GM21576 (cell line): ENCODE measurements at regions not wholly inside any gene's neighbourhood (a gene's known extent, or its start where the extent isn't known, plus 50 kb on each side); places are given as distances from the start of the nearest gene placed in this dataset.

Source experiments
- ATAC-seq: cut with Tn5 transposase; IDR thresholded peaks from one replicate; pipeline ENCODE4 v1.9.1; 2021; ENCODE audit warnings: mild to moderate bottlenecking, moderate library complexity; ENCODE audit not compliant: unreplicated experiment

- ATAC-seq = no peak
Measured at GRCh38 chr12:87930033-87930432, 99.2 kb downstream of the C12orf50 start.

GRCh38 chr12:87929346-87929745 is 99.9 kb downstream of the C12orf50 start:
- ATAC-seq = no peak

- no peak for ATAC-seq
Measured at GRCh38 chr12:87928031-87928430, 101.2 kb downstream of the C12orf50 start.

GRCh38 chr12:87925021-87925420 is 104.2 kb downstream of the C12orf50 start:
- no peak for ATAC-seq

- ATAC-seq = no peak
Measured at GRCh38 chr12:87924149-87924548, 105.1 kb downstream of the C12orf50 start.

GRCh38 chr12:87923361-87923760 is 105.8 kb downstream of the C12orf50 start:
- ATAC-seq = no peak

GRCh38 chr12:87922736-87923135 is 106.5 kb downstream of the C12orf50 start:
- no peak for ATAC-seq

GRCh38 chr12:87921621-87922020 is 107.6 kb downstream of the C12orf50 start:
- no peak for ATAC-seq

GRCh38 chr12:87920139-87920538 is 109.1 kb downstream of the C12orf50 start:
- ATAC-seq = no peak

GRCh38 chr12:87901457-87901856 is 127.7 kb downstream of the C12orf50 start:
- ATAC-seq = no peak

GRCh38 chr12:87897662-87898061 is 131.5 kb downstream of the C12orf50 start:
- no peak for ATAC-seq

- no peak for ATAC-seq
Measured at GRCh38 chr12:87883806-87884205, 145.4 kb downstream of the C12orf50 start.

GRCh38 chr12:87879141-87879540 is 150.1 kb downstream of the C12orf50 start:
- no peak for ATAC-seq

GRCh38 chr12:87870493-87871460 is 158.4 kb downstream of the C12orf50 start:
- no peak for ATAC-seq

GRCh38 chr12:87870061-87870460 is 159.1 kb downstream of the C12orf50 start:
- ATAC-seq = no peak

GRCh38 chr12:87866578-87867292 is 162.5 kb downstream of the C12orf50 start:
- ATAC-seq = peak; percentile 58

GRCh38 chr12:87861791-87862190 is 167.4 kb downstream of the C12orf50 start:
- ATAC-seq = no peak

GRCh38 chr12:87853448-87854003 is 175.7 kb downstream of the C12orf50 start:
- ATAC-seq = no peak

- no peak for ATAC-seq
Measured at GRCh38 chr12:87849074-87849473, 180.1 kb downstream of the C12orf50 start.

GRCh38 chr12:87848248-87848868 is 180.8 kb downstream of the C12orf50 start:
- peak; percentile 79 for ATAC-seq

- no peak for ATAC-seq
Measured at GRCh38 chr12:87847147-87847546, 182.1 kb downstream of the C12orf50 start.
